SK-N-SH treated with all-trans-retinoic acid at 6 μM for 48 hours (cell line): ENCODE measurements at regions not wholly inside any gene's neighbourhood (a gene's known extent, or its start where the extent isn't known, plus 50 kb on each side); places are given as distances from the start of the nearest gene placed in this dataset.

Experiments
- ATAC-seq: fragments of 200-7000 bp; cut with Tn5 transposase; 3 replicates; pipeline ENCODE4 v1.9.1; 2020; ENCODE audit warnings: mild to moderate bottlenecking, moderate library complexity
- BACH2 ChIP-seq: fragments of 250-450 bp; sonication (Bioruptor Pico); IDR thresholded peaks from 2 replicates; pipeline ENCODE4 v1.9.0; 2021; ENCODE audit warnings: mild to moderate bottlenecking, borderline replicate concordance
- CSDC2 ChIP-seq: fragments of 250-450 bp; sonication (Bioruptor Pico); IDR thresholded peaks from 2 replicates; pipeline ENCODE4 v1.5.0; 2020; ENCODE audit warnings: mild to moderate bottlenecking, moderate library complexity
- ESRRG ChIP-seq: fragments of 250-450 bp; sonication (Bioruptor Pico); IDR thresholded peaks from 2 replicates; pipeline ENCODE4 v1.6.1; 2021; ENCODE audit warnings: mild to moderate bottlenecking
- GLIS3 ChIP-seq: fragments of 250-450 bp; sonication (Bioruptor Pico); IDR thresholded peaks from 2 replicates; pipeline ENCODE4 v1.5.0; 2020; ENCODE audit warnings: mild to moderate bottlenecking, moderate library complexity
- ISL1 ChIP-seq: fragments of 250-450 bp; sonication (Bioruptor Pico); IDR thresholded peaks from 2 replicates; pipeline ENCODE4 v2.1.2; 2022; ENCODE audit warnings: mild to moderate bottlenecking, moderate library complexity
- OSR1 ChIP-seq: fragments of 250-450 bp; sonication (Bioruptor Pico); IDR thresholded peaks from 2 replicates; pipeline ENCODE4 v1.8.0; 2022; ENCODE audit warnings: moderate library complexity, mild to moderate bottlenecking, inconsistent platforms
- PPARA ChIP-seq: fragments of 250-450 bp; sonication (Bioruptor Pico); IDR thresholded peaks from 2 replicates; pipeline ENCODE4 v1.5.0; 2020; ENCODE audit warnings: mild to moderate bottlenecking, borderline replicate concordance
- RARB ChIP-seq: fragments of 250-450 bp; sonication (Bioruptor Pico); IDR thresholded peaks from 2 replicates; pipeline ENCODE4 v1.8.0; 2021; ENCODE audit warnings: mild to moderate bottlenecking, moderate library complexity
- TCF4 ChIP-seq: fragments of 250-450 bp; sonication (Bioruptor Pico); IDR thresholded peaks from 2 replicates; pipeline ENCODE4 v1.8.0; 2021; ENCODE audit warnings: mild to moderate bottlenecking, moderate library complexity, borderline replicate concordance
- TOX ChIP-seq: fragments of 250-450 bp; sonication (Bioruptor Pico); IDR thresholded peaks from 2 replicates; pipeline ENCODE4 v1.8.0; 2021; ENCODE audit warnings: mild to moderate bottlenecking, moderate library complexity, borderline replicate concordance
- ZC3H10 ChIP-seq: fragments of 250-450 bp; sonication (Bioruptor Pico); IDR thresholded peaks from 2 replicates; pipeline ENCODE4 v1.5.1; 2021; ENCODE audit warnings: mild to moderate bottlenecking, moderate library complexity
- ZFP30 ChIP-seq: fragments of 450-650 bp; formaldehyde crosslinking; IDR thresholded peaks from 2 replicates; pipeline ENCODE4 v1.5.0; 2022; ENCODE audit warnings: mild to moderate bottlenecking, moderate library complexity
- ZNF70 ChIP-seq: fragments of 450-650 bp; formaldehyde crosslinking; IDR thresholded peaks from 2 replicates; pipeline ENCODE4 v1.5.0; 2020; ENCODE audit warnings: mild to moderate bottlenecking, moderate library complexity
- ZNF8 ChIP-seq: fragments of 450-650 bp; formaldehyde crosslinking; IDR thresholded peaks from 2 replicates; pipeline ENCODE4 v1.5.0; 2020; ENCODE audit warnings: mild to moderate bottlenecking, moderate library complexity
- TF ChIP-seq, protein P1 (sequence below): fragments of 250-450 bp; sonication (Bioruptor Pico); IDR thresholded peaks from 2 replicates; pipeline ENCODE4 v1.5.1; 2021; ENCODE audit warnings: mild to moderate bottlenecking, moderate library complexity
- TF ChIP-seq, protein P2 (sequence below): fragments of 250-450 bp; sonication (Bioruptor Pico); IDR thresholded peaks from 2 replicates; pipeline ENCODE4 v1.8.0; 2020; ENCODE audit warnings: mild to moderate bottlenecking, moderate library complexity, borderline replicate concordance
- TF ChIP-seq, protein P3 (sequence below): fragments of 250-450 bp; sonication (Bioruptor Pico); IDR thresholded peaks from 2 replicates; pipeline ENCODE4 v1.8.0; 2021; ENCODE audit warnings: low read depth, mild to moderate bottlenecking, moderate library complexity, borderline replicate concordance
- TF ChIP-seq, protein P4 (sequence below): fragments of 250-450 bp; sonication (Bioruptor Pico); IDR thresholded peaks from 2 replicates; pipeline ENCODE4 v1.5.0; 2020; ENCODE audit warnings: mild to moderate bottlenecking, moderate library complexity

DNA sequence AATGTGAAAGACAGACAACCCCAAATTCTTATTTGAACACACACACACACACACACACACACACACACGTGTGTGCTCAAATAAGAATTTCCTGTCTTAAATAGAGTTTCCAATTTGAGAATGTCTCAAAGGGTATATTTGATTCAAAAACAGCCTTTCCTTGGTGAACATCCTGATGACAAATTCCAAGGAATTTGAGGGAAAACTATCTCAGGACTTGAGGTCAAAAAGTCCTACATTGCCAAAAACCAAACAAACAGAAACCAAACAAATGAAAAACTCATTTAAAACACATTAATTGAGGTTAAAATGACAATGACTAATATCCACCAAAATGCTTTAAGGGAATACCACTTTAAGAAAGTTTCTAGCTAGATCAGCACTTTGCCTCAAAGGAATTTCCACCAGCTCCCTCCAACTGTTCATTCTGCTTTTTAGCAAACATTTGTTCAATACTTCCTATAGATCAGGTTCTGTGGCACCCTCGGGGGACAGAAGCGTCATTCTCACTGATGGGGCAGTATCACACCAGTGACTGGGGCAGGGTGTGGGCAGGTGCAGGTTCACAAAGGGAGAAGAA lies 232.1 kb upstream of the TRIB2 start:
- ATAC-seq = no peak
- TF ChIP-seq TOX (no peak), ZFP30 (CRISPR knock-in tag) (no peak), OSR1 (CRISPR knock-in tag) (no peak), TCF4 (CRISPR knock-in tag) (no peak), PPARA (CRISPR knock-in tag) (no peak), ZC3H10 (no peak), BACH2 (CRISPR knock-in tag) (no peak), ISL1 (CRISPR knock-in tag) (no peak), ZNF8 (CRISPR knock-in tag) (no peak)
- TF ChIP-seq, protein P1, sequence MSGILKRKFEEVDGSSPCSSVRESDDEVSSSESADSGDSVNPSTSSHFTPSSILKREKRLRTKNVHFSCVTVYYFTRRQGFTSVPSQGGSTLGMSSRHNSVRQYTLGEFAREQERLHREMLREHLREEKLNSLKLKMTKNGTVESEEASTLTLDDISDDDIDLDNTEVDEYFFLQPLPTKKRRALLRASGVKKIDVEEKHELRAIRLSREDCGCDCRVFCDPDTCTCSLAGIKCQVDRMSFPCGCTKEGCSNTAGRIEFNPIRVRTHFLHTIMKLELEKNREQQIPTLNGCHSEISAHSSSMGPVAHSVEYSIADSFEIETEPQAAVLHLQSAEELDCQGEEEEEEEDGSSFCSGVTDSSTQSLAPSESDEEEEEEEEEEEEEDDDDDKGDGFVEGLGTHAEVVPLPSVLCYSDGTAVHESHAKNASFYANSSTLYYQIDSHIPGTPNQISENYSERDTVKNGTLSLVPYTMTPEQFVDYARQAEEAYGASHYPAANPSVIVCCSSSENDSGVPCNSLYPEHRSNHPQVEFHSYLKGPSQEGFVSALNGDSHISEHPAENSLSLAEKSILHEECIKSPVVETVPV (CRISPR knock-in tag) = no peak
- TF ChIP-seq, protein P2, sequence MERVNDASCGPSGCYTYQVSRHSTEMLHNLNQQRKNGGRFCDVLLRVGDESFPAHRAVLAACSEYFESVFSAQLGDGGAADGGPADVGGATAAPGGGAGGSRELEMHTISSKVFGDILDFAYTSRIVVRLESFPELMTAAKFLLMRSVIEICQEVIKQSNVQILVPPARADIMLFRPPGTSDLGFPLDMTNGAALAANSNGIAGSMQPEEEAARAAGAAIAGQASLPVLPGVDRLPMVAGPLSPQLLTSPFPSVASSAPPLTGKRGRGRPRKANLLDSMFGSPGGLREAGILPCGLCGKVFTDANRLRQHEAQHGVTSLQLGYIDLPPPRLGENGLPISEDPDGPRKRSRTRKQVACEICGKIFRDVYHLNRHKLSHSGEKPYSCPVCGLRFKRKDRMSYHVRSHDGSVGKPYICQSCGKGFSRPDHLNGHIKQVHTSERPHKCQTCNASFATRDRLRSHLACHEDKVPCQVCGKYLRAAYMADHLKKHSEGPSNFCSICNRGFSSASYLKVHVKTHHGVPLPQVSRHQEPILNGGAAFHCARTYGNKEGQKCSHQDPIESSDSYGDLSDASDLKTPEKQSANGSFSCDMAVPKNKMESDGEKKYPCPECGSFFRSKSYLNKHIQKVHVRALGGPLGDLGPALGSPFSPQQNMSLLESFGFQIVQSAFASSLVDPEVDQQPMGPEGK (CRISPR knock-in tag) = no peak

DNA sequence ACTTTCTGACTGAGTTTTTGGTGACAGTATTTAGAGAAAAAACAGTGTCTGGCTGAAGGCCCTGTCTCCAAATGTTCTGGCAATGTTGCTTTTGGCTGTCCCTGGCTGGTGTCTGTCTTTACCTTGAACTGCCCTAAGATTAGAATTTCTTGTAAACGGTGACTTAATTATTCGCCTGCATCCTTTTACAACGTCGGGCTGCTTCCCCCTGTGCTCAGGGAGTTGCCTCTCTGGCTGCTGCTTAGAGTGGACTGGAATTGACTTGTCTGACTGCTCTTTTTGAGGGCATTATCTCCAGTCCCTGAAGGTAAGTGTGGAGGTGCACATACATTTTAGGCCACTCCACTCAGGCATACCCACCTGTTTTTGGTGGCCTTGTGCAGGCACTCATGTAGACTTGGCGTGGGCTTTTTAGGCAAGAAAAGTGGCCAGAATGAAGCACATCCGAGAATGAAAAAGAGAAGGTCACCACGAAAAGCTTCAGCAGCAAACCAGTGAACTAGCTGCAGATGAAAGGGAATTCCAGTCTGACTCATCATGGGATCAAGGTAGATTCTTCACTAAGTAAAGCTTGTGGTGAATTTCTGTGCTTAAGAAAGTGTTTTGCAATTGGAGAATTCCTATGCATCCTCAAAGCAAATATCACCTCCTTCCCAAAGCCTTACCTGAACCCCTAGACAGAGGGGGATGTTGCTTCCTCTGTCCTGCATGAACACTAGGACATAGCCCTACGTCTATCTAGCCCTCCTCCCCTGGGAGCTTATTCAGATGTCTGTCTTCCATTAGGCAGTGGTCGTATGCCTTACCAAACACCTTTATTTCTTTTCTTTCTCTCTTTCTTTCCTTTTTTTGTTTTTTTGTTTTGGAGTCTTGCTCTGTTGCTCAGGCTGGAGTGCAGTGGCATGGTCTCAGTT lies 230.3 kb upstream of the TRIB2 start:
- peak; percentile 47 for ATAC-seq
- no peak for TF ChIP-seq PPARA (CRISPR knock-in tag)
- TF ChIP-seq, protein P2 (CRISPR knock-in tag) = no peak
- TF ChIP-seq TCF4 (CRISPR knock-in tag) = no peak
- TF ChIP-seq, protein P3, sequence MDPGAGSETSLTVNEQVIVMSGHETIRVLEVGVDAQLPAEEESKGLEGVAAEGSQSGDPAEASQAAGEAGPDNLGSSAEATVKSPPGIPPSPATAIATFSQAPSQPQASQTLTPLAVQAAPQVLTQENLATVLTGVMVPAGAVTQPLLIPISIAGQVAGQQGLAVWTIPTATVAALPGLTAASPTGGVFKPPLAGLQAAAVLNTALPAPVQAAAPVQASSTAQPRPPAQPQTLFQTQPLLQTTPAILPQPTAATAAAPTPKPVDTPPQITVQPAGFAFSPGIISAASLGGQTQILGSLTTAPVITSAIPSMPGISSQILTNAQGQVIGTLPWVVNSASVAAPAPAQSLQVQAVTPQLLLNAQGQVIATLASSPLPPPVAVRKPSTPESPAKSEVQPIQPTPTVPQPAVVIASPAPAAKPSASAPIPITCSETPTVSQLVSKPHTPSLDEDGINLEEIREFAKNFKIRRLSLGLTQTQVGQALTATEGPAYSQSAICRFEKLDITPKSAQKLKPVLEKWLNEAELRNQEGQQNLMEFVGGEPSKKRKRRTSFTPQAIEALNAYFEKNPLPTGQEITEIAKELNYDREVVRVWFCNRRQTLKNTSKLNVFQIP (CRISPR knock-in tag) = no peak
- no peak for TF ChIP-seq ESRRG (CRISPR knock-in tag)
- no peak for TF ChIP-seq ZNF70 (CRISPR knock-in tag)
- no peak for TF ChIP-seq RARB (CRISPR knock-in tag)
- no peak for TF ChIP-seq ZNF8 (CRISPR knock-in tag)
- no peak for TF ChIP-seq GLIS3 (CRISPR knock-in tag)
- no peak for TF ChIP-seq TOX
- TF ChIP-seq, all 23 proteins: peak for 0

DNA sequence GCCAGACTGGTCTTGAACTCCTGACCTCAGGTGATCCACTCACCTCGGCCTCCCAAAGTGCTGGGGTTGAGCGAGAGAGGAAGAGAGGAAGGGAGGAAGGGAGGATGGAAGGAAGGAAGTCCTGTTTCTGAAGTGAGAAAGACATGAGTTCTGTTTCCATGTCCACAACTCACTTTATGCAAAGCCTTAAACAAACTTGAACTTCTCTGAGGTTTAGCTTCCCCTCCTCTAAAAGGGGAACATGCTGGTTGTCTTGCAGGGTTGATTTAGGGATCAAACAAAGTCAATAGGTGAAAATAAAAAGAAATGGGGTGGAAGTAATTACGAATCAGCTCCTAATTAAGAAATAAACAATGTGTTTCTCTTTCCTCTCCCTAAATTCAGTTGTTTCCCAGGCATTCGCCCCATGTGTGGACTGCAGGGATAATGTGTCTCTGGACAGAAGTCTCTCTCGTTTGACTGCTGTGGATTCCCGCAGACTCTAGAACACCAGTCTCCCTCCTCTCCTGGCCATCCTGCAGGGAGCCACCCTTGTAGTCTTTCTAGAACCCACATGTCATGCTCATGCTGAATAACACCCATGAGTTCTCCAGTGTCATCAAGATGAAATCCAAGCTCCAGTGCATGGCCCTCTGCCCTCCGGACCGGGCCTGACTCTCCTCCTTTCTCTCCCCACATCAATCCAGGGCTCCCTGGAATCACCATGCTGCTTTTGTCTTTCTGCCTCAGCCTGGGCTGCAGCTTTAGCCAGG lies 229.3 kb upstream of the TRIB2 start:
- TF ChIP-seq CSDC2 (CRISPR knock-in tag) (no peak), GLIS3 (CRISPR knock-in tag) (no peak), ESRRG (CRISPR knock-in tag) (no peak), ISL1 (CRISPR knock-in tag) (no peak)
- TF ChIP-seq, protein P4, sequence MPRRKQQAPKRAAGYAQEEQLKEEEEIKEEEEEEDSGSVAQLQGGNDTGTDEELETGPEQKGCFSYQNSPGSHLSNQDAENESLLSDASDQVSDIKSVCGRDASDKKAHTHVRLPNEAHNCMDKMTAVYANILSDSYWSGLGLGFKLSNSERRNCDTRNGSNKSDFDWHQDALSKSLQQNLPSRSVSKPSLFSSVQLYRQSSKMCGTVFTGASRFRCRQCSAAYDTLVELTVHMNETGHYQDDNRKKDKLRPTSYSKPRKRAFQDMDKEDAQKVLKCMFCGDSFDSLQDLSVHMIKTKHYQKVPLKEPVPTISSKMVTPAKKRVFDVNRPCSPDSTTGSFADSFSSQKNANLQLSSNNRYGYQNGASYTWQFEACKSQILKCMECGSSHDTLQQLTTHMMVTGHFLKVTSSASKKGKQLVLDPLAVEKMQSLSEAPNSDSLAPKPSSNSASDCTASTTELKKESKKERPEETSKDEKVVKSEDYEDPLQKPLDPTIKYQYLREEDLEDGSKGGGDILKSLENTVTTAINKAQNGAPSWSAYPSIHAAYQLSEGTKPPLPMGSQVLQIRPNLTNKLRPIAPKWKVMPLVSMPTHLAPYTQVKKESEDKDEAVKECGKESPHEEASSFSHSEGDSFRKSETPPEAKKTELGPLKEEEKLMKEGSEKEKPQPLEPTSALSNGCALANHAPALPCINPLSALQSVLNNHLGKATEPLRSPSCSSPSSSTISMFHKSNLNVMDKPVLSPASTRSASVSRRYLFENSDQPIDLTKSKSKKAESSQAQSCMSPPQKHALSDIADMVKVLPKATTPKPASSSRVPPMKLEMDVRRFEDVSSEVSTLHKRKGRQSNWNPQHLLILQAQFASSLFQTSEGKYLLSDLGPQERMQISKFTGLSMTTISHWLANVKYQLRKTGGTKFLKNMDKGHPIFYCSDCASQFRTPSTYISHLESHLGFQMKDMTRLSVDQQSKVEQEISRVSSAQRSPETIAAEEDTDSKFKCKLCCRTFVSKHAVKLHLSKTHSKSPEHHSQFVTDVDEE = no peak
- no peak for ATAC-seq
